Immature natural killer cell (primary cell): ENCODE measurements at regions not wholly inside any gene's neighbourhood (a gene's known extent, or its start where the extent isn't known, plus 50 kb on each side); places are given as distances from the start of the nearest gene placed in this dataset.
"Not testable (repeated sequence)": the region's sequence is repeated elsewhere in the genome, so short reads cannot be mapped to it uniquely, and the experiment has no call there.

Experiments
- DNase-seq, 3 donors: peaks; one replicate each; pipeline ENCODE4 v3.0.0; 2022; ENCODE audit warnings: mixed read lengths in 1 of 3
- H3K27ac Mint-ChIP-seq, 6 donors: one replicate each; pipeline ENCODE4 v1.8.0; 2020; ENCODE audit warnings: mixed read lengths in 6 of 6, mild to moderate bottlenecking in 5 of 6, inconsistent platforms in 4 of 6, moderate library complexity in 3 of 6
- H3K27me3 Mint-ChIP-seq, 3 donors: one replicate each; pipeline ENCODE4 v1.8.0; 2020 to 2021; ENCODE audit warnings: low read depth in 3 of 3, mild to moderate bottlenecking in 3 of 3, mixed read lengths in 3 of 3, moderate library complexity in 3 of 3, inconsistent platforms in 1 of 3
- H3K36me3 Mint-ChIP-seq, 3 donors: one replicate each; pipeline ENCODE4 v1.8.0; 2020; ENCODE audit warnings: mixed read lengths in 3 of 3, inconsistent platforms in 2 of 3, mild to moderate bottlenecking in 2 of 3
- H3K4me1 Mint-ChIP-seq, 2 donors: one replicate each; pipeline ENCODE4 v1.8.0; 2020; ENCODE audit warnings: inconsistent platforms in 2 of 2, mild to moderate bottlenecking in 2 of 2, mixed read lengths in 2 of 2, moderate library complexity in 1 of 2
- H3K4me3 Mint-ChIP-seq, 5 donors: one replicate each; pipeline ENCODE4 v1.8.0; 2020; ENCODE audit warnings: mild to moderate bottlenecking in 5 of 5, mixed read lengths in 5 of 5, inconsistent platforms in 3 of 5, moderate library complexity in 3 of 5
- H3K9me3 Mint-ChIP-seq, 6 donors: one replicate each; pipeline ENCODE4 v1.8.0; 2020; ENCODE audit warnings: mild to moderate bottlenecking in 6 of 6, mixed read lengths in 6 of 6, inconsistent platforms in 4 of 6, moderate library complexity in 3 of 6

DNA sequence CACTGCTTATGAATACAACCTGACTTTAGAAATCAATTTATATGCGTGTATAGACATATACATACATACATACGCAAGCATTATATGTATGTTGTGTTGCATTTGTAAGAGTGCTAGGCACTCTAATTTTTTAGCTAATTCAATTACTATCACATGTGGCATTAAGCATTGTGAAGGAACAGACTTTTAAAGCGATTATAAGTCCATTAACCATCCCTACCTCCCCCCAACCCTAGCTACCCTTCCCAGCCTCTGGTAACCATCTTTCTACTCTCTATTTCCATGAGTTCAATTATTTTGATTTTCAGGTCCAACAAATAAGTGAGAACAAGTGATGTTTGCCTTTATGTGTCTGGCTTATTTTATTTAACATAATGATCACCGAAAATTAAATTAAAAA lies 453.8 kb downstream of the DOK5 start:
- H3K4me1 Mint-ChIP-seq: no peaks in the 10 kb centered on the region

DNA sequence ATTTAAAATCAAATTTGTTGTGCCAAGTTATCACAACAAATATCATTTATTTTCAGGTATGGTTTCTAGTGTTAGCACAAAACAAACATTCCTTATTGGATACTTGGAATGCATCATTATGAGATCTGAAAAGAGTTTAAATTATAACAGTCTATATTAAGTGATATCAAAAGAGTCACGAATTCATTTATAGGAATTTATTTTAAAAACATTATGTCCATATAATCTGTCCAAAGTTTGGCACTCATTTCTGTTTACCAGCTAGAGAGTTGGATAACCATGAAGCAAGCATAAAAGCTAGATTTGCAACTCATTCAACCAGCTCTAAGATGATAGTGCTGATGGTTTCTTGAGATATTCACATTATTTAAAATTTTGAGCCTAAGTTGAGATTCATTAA lies 453.2 kb downstream of the DOK5 start:
- Mint-ChIP-seq H3K9me3 (peaks cover 0 to 30% (median 9%) of the 10 kb centered on the region in 6 donors), H3K27ac (no peak overlapping the region), H3K4me3 (no peak overlapping the region), H3K36me3 (no peaks in the 10 kb centered on the region), H3K4me1 (no peaks in the 10 kb centered on the region), H3K27me3 (no peaks in the 10 kb centered on the region)
- DNase-seq: no peak

More for the DNA sequence above, 453.8 kb downstream of the DOK5 start:
- H3K36me3 Mint-ChIP-seq: no peaks in the 10 kb centered on the region
- no peak for DNase-seq
- H3K27ac Mint-ChIP-seq: no peak overlapping the region
- no peaks in the 10 kb centered on the region for H3K27me3 Mint-ChIP-seq
- peaks cover 0 to 27% (median 10%) of the 10 kb centered on the region in 6 donors for H3K9me3 Mint-ChIP-seq
- no peak overlapping the region for H3K4me3 Mint-ChIP-seq

DNA sequence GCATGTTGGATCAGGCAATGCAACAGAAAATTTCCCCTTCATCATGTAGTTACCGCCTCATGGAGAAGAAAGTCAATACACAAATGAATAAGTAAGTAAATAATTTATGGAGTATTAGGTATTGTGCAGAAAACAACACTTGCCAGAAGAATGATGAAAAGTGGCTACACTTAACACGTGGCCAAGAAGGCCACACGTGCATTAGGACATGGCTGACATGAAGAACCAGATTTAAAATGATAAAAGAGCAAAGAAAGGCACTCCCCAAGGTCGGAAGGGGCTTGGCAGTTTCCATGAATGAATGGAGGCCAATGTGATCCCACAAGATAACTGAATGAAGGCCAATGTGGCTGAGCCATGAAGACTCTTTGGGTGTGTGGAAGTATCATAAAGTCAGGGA lies 447.2 kb downstream of the DOK5 start:
- H3K27me3 Mint-ChIP-seq: no peaks in the 10 kb centered on the region
- no peak for DNase-seq
- H3K36me3 Mint-ChIP-seq: no peaks in the 10 kb centered on the region
- peaks cover 0 to 17% (median 6%) of the 10 kb centered on the region in 6 donors for H3K9me3 Mint-ChIP-seq
- no peak overlapping the region for H3K27ac Mint-ChIP-seq
- H3K4me1 Mint-ChIP-seq: no peaks in the 10 kb centered on the region
- H3K4me3 Mint-ChIP-seq: no peak overlapping the region

DNA sequence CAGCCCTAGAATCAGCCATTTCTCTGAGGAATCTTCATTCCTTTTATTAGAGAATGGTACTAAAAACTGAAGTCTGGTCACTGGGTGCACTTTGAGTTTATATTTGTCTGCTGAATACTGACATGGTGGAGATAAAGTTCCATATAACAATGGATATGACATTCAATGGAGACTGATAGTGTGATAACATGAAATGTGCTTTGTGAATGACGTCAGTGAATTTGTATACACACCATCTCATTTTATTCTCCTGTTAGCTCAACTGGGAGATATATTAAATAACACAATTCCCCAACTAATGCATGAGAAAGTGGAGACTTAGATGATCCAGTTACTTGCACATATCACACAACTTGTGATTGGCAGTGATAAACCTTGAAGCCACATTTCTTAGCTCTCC lies 446.7 kb downstream of the DOK5 start:
- Mint-ChIP-seq H3K9me3 (peaks cover 0 to 14% (median 6%) of the 10 kb centered on the region in 6 donors), H3K4me3 (no peak overlapping the region), H3K36me3 (no peaks in the 10 kb centered on the region), H3K4me1 (no peaks in the 10 kb centered on the region), H3K27me3 (no peaks in the 10 kb centered on the region), H3K27ac (no peak overlapping the region)
- no peak for DNase-seq

GRCh38 chr20:54920491-54920890 lies 445.1 kb downstream of the DOK5 start:
- H3K27me3 Mint-ChIP-seq: no peaks in the 10 kb centered on the region
- H3K36me3 Mint-ChIP-seq: no peaks in the 10 kb centered on the region

GRCh38 chr20:54918993-54919392 lies 443.6 kb downstream of the DOK5 start:
- H3K27ac Mint-ChIP-seq, H3K36me3 Mint-ChIP-seq, H3K4me3 Mint-ChIP-seq, DNase-seq, H3K27me3 Mint-ChIP-seq, H3K4me1 Mint-ChIP-seq: not testable (repeated sequence)
- peaks cover 0 to 26% (median 9%) of the 10 kb centered on the region in 6 donors for H3K9me3 Mint-ChIP-seq

More at GRCh38 chr20:54920491-54920890, 445.1 kb downstream of the DOK5 start:
- DNase-seq: no peak
- Mint-ChIP-seq H3K27ac (no peak overlapping the region), H3K4me1 (no peaks in the 10 kb centered on the region), H3K4me3 (no peak overlapping the region), H3K9me3 (peaks cover 0 to 23% (median 8%) of the 10 kb centered on the region in 6 donors)

DNA sequence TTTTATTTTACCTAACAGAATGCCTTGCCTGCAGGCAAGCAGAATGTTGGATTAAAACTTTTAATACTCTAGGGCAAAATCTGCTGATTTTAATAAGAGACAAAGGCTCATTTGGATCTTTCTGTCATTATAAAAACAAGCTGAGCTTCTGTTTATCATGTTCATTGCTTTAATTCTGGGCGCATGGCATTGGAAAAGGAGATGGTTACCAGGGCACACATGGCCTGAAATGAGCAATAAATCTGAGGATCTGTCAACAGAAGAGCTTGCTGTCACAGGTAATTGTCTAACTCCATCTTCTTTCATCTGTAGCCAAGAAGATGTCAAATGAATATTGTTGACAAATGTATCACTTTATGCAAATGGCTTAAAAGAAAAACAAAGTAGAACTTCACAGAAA lies 439.6 kb downstream of the DOK5 start:
- Mint-ChIP-seq H3K9me3 (peaks cover 0 to 26% (median 7%) of the 10 kb centered on the region in 6 donors), H3K4me3 (no peak overlapping the region)

GRCh38 chr20:54909702-54910101 lies 434.3 kb downstream of the DOK5 start:
- Mint-ChIP-seq H3K27ac (no peak overlapping the region), H3K27me3 (peaks cover 0 to 3% (median 1%) of the 10 kb centered on the region in 3 donors), H3K4me1 (no peaks in the 10 kb centered on the region), H3K9me3 (peaks cover 5 to 22% (median 8%) of the 10 kb centered on the region in 6 donors), H3K4me3 (no peak overlapping the region), H3K36me3 (no peaks in the 10 kb centered on the region)
- DNase-seq: no peak

More for the DNA sequence above, 439.6 kb downstream of the DOK5 start:
- H3K4me1 Mint-ChIP-seq: no peaks in the 10 kb centered on the region
- H3K36me3 Mint-ChIP-seq: no peaks in the 10 kb centered on the region
- DNase-seq: no peak
- no peak overlapping the region for H3K27ac Mint-ChIP-seq
- H3K27me3 Mint-ChIP-seq: peaks cover 0 to 3% (median 1%) of the 10 kb centered on the region in 3 donors

DNA sequence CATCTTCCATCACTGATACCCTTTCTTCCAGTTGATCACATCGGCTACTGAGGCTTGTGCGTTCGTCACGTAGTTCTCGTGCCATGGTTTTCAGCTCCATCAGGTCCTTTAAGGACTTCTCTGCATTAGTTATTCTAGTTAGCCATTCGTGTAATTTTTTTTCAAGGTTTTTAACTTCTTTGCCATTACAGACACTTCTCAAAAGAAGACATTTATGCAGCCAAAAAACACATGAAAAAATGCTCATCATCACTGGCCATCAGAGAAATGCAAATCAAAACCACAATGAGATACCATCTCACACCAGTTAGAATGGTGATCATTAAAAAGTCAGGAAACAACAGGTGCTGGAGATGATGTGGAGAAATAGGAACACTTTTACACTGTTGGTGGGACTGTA lies 430.7 kb downstream of the DOK5 start:
- H3K27me3 Mint-ChIP-seq, DNase-seq, H3K27ac Mint-ChIP-seq, H3K36me3 Mint-ChIP-seq, H3K4me1 Mint-ChIP-seq, H3K4me3 Mint-ChIP-seq: not testable (repeated sequence)
- H3K9me3 Mint-ChIP-seq: peaks cover 5 to 31% (median 10%) of the 10 kb centered on the region in 6 donors

DNA sequence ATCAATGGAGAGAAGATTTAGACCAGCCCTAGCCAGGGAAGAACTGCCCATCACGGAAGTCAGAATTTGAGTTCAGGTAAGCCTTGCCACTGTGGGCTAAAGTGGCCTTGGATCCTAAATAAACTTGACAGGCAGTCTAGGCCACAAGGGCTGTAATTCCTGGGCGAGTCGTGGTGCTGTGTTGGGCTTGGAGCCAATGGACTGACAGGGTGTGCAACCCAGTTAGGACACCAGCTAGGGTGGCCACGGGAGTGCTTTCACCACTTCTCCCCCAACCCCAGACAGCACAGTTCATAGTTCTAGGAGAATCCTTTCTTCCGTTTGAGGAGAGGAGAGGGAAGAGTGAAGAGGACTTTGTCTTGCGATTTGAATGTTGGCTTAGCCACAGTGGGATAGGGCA lies 422.4 kb downstream of the DOK5 start:
- Mint-ChIP-seq H3K9me3 (peaks cover 10 to 42% (median 22%) of the 10 kb centered on the region in 6 donors), H3K27me3 (peaks cover 0 to 4% (median 0%) of the 10 kb centered on the region in 3 donors), H3K4me1 (no peaks in the 10 kb centered on the region), H3K36me3 (no peaks in the 10 kb centered on the region), H3K4me3 (no peak overlapping the region), H3K27ac (no peak overlapping the region)
- no peak for DNase-seq

DNA sequence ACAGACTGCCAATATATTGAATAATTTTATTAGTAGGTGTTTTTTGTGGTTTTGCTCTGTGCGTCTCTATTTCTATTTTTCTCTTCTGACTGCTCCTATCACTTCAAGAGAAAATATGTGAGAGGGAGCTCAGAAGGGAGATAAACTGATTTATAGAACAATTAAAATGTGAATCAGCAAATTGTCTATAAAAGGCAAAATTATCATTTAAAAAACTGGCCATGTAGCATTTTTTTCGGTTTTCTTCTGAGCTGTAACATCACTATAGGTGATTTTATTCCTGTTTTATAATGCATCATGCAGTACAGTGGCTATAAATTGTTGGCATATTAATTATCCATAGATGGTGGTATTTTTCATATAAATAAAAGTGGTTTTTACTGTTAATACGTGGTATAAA lies 416.5 kb downstream of the DOK5 start:
- Mint-ChIP-seq H3K27me3 (peaks cover 0 to 4% (median 2%) of the 10 kb centered on the region in 3 donors), H3K4me1 (no peaks in the 10 kb centered on the region), H3K27ac (no peak overlapping the region), H3K4me3 (no peak overlapping the region), H3K9me3 (peaks cover 0 to 29% (median 11%) of the 10 kb centered on the region in 6 donors), H3K36me3 (no peaks in the 10 kb centered on the region)
- DNase-seq: no peak

DNA sequence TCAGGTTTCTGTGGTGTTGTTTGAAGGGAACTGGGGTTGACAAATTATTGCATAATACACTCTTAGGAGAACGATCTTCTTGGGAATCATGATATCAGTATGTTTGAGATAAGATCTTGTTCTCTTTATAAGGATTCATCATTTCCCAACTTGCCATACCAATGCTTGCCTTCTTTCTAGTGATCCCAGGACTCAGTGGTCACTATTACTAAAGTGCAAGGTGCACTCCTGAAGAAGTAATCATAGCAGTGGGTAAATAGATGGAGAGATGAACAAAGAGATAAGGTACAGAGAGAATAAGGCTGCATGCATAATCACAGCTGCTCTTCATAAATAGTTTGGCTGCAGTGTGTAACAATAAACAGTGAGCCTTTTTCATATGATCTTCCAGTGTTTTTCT lies 404.0 kb downstream of the DOK5 start:
- H3K4me1 Mint-ChIP-seq: no peaks in the 10 kb centered on the region
- H3K36me3 Mint-ChIP-seq: no peaks in the 10 kb centered on the region
- DNase-seq: no peak
- no peak overlapping the region for H3K27ac Mint-ChIP-seq
- H3K4me3 Mint-ChIP-seq: no peak overlapping the region
- no peaks in the 10 kb centered on the region for H3K27me3 Mint-ChIP-seq
- H3K9me3 Mint-ChIP-seq: peaks cover 7 to 31% (median 10%) of the 10 kb centered on the region in 6 donors

- Mint-ChIP-seq H3K27ac (no peak overlapping the region), H3K9me3 (peaks cover 4 to 35% (median 10%) of the 10 kb centered on the region in 6 donors), H3K36me3 (no peaks in the 10 kb centered on the region), H3K4me1 (no peaks in the 10 kb centered on the region), H3K4me3 (no peak overlapping the region), H3K27me3 (peaks cover 0 to 2% (median 0%) of the 10 kb centered on the region in 3 donors)
- DNase-seq: no peak
Observed at GRCh38 chr20:54875307-54875706, 399.9 kb downstream of the DOK5 start.

- Mint-ChIP-seq H3K4me3 (no peak overlapping the region), H3K36me3 (no peaks in the 10 kb centered on the region), H3K27ac (no peak overlapping the region), H3K4me1 (no peaks in the 10 kb centered on the region), H3K27me3 (peaks cover 0 to 2% (median 0%) of the 10 kb centered on the region in 3 donors), H3K9me3 (peaks cover 4 to 33% (median 10%) of the 10 kb centered on the region in 6 donors)
- no peak for DNase-seq
Observed at GRCh38 chr20:54874718-54875117, 399.3 kb downstream of the DOK5 start.

- Mint-ChIP-seq H3K4me3 (no peak overlapping the region), H3K27ac (no peak overlapping the region), H3K36me3 (no peaks in the 10 kb centered on the region), H3K4me1 (no peaks in the 10 kb centered on the region), H3K27me3 (peaks cover 0 to 3% (median 2%) of the 10 kb centered on the region in 3 donors), H3K9me3 (peaks cover 3 to 25% (median 6%) of the 10 kb centered on the region in 6 donors)
- DNase-seq: no peak
Observed at GRCh38 chr20:54872440-54872839, 397.0 kb downstream of the DOK5 start.
